NCI-H1048 (cell line): ENCODE measurements at regions not wholly inside any gene's neighbourhood (a gene's known extent, or its start where the extent isn't known, plus 50 kb on each side); places are given as distances from the start of the nearest gene placed in this dataset.
"Not testable (repeated sequence)": the region's sequence is repeated elsewhere in the genome, so short reads cannot be mapped to it uniquely, and the experiment has no call there.

Experiments used
- DNase-seq: peaks from one replicate; lab custom pipeline; 2025; lab: John Stamatoyannopoulos, UW

GRCh38 chr7:109752068-109752467 lies 1182.4 kb downstream of the DNAJB9 start:
- DNase-seq, result no peak

- no peak for DNase-seq
These were observed 1188.0 kb downstream of the DNAJB9 start for GRCh38 chr7:109757713-109758112.

GRCh38 chr7:109763611-109764010 lies 1193.9 kb downstream of the DNAJB9 start:
- DNase-seq, result no peak

DNA sequence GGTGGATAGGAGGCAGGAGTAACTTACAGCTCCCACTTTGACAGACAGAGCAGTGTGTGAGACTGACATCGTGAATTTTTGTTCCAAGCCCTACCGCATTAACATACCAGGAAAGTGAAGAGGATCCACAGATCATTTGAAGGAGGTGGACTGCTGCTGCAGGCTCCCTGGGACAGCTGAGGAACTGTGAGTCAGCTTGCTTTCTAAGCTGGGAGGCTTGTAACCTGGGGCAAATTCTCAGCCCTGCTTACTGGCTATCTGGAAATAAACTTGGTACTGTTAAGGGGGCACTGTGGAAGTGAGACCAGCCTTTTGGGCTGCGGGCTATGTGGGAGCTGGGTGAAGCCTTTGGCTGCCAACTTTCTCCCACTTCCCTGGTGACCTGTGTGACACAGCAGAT lies 1202.5 kb downstream of the DNAJB9 start:
- no peak for DNase-seq

DNA sequence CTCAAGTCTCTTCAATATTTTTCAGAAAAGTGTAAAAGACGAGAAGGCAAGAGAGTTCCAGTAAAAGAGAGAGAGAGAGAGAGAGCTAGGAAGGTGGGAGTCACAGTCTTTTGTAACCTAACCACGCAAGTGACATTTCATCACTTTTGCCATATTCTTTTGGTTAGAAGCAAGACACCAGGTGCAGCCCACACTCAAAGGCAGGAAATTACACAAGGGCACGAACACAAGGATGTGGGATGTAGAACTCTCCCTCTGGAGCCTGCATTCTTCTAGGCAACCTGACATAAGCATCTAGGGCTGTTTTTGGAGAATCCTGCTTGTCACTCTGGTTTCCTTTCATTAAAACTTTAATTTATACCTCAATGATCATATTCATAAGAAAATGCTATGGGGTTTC lies 1213.1 kb downstream of the DNAJB9 start:
- DNase-seq, result no peak

- DNase-seq, result no peak
These were observed 1236.9 kb downstream of the DNAJB9 start for GRCh38 chr7:109806548-109806947.

GRCh38 chr7:109821156-109821555 lies 1251.5 kb downstream of the DNAJB9 start:
- DNase-seq, result no peak

DNA sequence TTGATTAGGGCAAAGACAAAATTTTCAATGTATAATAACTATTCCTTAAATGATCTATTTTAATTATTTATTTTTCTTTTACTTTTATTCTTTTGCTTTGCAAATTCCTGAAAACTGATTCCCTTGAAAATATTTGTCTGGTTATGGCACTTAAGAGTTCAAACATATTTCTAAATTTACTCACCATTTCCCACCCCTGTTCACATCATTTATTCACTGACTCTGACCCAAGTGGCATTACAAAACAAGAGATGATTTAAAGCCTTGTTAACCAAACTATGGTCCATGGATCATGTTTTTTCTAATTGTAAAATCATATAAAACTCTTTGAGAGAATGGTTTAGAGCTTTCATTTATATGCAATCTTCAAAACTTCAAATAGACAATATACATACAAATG lies 1256.1 kb upstream of the LRRN3 start:
- no peak for DNase-seq

DNA sequence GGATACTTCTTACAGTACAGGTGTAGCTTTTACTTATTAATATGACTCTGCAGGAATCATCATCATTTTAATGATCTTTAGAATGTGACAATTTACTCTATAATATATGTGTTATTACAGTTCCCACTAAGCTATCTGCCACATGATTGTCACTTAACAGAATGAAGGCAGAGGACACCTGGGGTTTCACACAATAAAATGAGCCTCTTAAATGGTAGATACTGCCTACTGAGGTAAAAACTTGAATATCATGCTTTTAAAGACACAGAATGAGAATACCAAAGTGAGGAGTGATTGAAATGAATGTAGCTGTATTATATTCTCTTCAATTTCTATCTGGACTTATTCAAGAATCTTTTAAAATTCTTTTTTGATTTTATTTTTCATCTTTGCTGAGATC lies 1255.3 kb upstream of the LRRN3 start:
- no peak for DNase-seq

DNA sequence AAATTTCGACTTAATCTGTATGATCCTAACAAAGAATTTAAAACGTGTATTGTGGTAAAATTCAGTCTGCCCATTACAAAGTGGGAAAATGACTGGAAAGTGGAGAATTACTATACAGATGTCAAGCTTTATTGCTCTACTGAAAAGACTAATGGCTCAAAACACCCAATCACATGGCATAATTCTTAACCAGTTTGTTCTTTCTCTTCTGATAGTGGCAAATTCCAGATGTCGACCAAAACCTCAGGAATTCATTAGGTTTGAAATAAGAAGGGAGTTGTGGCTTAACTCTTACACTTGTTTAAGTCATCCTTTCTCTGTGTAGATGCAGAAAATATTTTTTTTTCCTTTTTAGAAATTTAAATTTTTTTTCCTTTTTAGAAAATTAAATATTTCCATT lies 1254.9 kb upstream of the LRRN3 start:
- DNase-seq, result no peak

DNA sequence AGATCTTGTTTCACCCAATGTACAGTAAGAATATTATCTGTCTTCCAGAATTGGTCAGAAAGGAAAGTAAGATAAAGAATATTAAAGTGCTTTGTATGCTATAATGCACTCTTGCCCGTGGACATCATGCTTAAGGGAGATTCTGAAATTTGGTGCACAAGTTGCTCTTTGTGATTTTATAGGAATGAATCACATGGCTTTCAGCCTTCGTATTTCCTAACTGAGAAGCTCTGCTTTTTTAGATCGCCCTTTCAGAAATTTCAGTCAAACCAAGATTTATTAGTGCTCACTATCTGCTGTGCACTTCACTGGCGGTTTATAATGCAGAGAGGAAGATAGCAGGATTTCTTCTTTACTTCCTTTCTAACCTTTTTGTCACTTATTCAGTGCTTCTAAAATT lies 1248.5 kb upstream of the LRRN3 start:
- no peak for DNase-seq

DNA sequence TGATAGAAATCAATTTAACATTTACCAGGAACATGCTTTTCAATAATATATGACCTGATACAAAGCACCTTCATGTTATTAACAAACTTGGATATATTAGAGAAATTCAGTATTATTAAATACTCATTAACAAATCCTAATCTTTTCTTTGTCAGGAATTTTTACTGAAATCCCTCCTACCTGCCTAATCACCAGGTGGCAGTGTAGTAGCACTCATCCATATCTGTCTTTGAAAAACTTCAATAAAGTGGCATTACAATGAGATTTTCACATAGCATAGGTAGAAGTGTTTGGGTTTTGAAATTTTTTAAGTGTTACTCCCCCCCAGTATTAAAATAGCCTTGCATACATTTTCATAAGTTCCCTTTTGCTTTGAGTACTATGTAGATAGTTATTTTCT lies 1246.6 kb upstream of the LRRN3 start:
- no peak for DNase-seq

DNA sequence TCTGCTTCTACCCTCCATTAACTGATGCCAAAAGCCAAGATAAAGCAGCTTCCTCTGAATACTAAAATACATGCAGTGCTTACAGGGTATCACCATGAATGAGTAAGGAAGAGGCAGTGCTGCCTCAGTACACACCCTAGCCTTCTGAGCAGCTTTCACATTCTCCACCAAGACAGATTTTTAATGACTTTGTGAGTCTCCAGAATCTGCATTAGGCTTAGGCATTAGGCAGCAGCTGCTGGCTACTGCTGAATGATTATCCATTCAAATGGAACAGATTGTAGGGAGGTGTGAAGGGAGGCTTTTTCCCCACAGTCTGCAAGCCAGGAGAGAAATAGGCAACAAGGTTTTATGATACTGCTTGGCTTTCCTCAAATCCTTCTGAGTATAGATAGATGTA lies 1226.7 kb upstream of the LRRN3 start:
- no peak for DNase-seq

DNA sequence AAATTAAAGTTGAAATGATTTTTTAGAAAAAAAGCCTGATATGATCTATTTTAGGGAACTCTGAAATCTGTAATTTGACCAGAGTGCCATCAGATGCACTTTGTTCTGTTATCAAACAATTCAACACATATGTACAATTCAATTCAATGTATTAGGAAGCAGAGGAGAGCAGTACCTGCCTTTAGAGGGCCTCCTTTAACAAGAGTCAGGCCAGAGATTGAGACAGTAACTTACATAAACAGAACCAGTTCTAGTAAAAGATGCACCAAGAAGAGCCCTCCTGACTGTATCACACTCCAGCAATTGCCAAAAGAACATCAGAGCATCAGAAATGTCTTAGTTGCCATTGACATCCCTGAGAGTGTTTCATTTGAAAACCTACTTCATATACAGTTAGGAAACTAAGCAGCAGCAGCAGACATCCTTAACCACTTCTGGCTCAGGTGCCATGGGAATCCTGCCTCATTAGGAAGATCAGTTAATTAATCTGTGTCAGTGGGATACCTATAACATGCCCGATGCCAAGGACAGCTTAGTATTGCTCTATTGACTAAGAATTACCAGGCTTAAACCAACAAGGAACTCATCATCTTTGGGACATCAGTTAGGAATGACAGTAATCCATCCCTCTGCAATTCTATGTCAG lies 1222.6 kb upstream of the LRRN3 start:
- no peak for DNase-seq

GRCh38 chr7:109873296-109873695 lies 1217.6 kb upstream of the LRRN3 start:
- no peak for DNase-seq

GRCh38 chr7:109879287-109879828 lies 1211.6 kb upstream of the LRRN3 start:
- DNase-seq, result no peak

DNA sequence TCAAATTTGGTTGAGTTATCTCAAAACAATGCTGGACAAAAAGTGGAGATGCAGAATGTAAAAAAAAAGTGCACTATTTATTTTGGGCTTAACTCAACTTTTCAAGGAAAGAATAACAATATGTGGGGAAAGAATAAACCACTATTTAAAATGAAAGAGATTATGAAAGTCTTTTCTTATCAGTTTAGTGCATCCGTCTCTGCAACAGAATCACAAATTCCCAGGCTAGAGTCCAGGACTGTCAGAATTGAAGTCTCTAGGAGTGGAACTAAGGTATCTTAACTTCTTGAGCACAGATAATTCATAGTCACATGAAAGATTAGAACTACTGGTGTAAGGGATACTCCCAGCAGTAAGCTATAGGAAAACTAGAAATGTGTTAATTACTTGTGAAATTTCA lies 1200.3 kb upstream of the LRRN3 start:
- no peak for DNase-seq

DNA sequence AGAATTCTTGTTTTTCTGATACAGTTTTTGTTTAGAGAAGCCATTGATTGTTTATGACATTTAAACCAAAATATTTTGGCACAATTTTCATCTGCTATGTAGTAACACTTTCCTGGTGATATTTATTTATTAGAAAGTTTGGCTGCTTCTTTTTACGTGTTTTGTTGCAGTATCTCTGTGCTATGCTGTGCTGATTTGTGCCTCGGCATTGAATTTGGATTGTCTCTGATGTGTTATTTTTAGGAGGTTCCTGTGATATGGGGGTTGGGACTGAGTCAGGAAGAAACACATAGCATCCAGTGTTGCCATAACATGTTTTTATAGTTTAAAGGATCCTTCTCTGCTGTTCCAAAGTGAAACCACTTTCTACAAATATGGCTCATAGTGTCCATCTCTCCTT lies 1197.7 kb upstream of the LRRN3 start:
- no peak for DNase-seq

- DNase-seq, result no peak
These were observed 1195.4 kb upstream of the LRRN3 start for GRCh38 chr7:109895536-109895935.

DNA sequence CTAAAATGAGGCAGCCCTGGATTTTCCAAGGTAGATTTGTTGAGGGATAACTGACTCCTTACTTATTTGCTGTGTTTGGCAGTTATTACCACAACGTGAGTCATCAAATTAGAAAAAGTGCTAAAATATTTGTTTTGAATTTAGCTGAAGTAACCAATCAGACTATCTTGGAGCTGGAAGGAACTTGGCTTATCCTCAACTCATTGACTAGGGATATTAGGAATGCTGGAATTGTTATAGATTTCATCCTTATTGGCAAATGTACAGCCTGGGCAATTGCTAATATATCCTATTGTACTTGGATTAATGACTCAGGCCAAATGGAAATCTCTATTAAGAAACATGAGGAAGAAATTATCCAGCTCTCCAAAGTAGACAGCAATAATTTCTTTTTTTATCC lies 1189.0 kb upstream of the LRRN3 start:
- no peak for DNase-seq

DNA sequence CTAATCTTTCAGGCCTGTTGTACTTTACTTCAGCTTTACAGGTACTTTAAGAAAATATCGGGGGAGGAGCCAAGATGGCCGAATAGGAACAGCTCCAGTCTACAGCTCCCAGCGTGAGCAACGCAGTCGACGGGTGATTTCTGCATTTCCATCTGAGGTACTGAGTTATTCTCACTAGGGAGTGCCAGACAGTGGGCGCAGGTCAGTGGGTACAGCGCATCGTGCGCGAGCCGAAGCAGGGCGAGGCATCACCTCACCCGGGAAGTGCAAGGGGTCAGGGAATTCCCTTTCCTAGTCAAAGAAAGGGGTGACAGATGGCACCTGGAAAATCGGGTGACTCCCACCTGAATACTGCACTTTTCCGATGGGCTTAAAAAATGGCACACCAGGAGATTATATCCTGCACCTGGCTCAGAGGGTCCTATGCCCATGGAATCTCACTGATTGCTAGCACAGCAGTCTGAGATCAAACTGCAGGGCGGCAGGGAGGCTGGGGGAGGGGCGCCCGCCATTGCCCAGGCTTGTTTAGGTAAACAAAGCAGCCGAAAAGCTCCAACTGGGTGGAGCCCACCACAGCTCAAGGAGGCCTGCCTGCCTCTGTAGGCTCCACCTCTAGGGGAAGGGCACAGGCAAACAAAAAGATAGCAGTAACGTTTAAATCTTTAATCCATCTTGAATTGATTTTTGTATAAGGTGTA lies 1185.4 kb upstream of the LRRN3 start:
- DNase-seq, result not testable (repeated sequence)

DNA sequence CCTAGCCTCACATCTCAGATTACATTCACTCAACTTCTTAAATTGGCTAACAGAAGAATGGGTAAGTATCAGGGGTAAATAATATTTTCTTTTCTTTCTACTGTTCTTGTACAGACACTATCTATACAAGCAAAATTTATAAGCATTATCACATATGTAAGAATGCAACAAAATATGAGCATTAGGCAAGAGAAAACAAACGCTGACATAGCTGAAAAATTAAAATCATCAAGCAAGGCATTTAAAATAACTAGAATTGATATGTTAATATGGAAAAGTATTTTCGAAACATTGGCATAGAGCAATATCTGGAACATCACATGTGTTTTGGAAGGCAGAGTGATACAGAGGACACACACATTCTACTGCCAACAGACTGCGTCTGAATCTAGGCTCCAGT lies 1175.3 kb upstream of the LRRN3 start:
- no peak for DNase-seq

DNA sequence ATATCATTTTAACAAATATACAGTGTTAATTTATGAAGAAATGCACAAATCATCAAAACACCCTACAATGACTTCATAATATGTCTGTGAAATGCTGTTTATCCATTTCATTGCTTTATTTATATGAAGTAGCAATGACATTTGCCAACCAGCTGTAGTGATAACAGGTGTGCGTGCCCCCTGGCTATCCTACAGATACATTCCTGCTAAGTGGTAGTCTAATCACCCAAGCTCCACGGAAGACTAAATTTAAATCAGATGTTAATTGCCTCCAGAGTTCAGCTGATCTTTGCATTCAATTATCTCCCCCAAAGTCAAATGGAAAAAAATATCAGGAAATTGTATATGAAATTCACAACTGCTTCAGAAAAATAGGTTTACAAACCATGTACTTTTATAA lies 1164.2 kb upstream of the LRRN3 start:
- no peak for DNase-seq

- no peak for DNase-seq
These were observed 1160.9 kb upstream of the LRRN3 start for GRCh38 chr7:109930049-109930448.
